Natural killer cell (primary cell): ENCODE measurements at regions not wholly inside any gene's neighbourhood (a gene's known extent, or its start where the extent isn't known, plus 50 kb on each side); places are given as distances from the start of the nearest gene placed in this dataset.

Experiments
- ATAC-seq, 3 donors: fragments of 150-1000 bp in 2 of 3; fragments of 200-7000 bp in 1 of 3; cut with Tn5 transposase; 1 replicate in 1 of 3; 2 replicates in 2 of 3; pipeline ENCODE4 v1.10.0; 2021; ENCODE audit warnings: mild to moderate bottlenecking in 2 of 3, moderate library complexity in 2 of 3
- DNase-seq, 2 donors: peaks; one replicate each; pipeline versions ENCODE4 v3.0.0 to v3.0.0-alpha.2; 2013 to 2021; ENCODE audit warnings: mixed read lengths in 1 of 2
- H3K27ac ChIP-seq: one replicate; pipeline ENCODE4 v1.5.1; 2013; ENCODE audit warnings: mild to moderate bottlenecking, low read length
- H3K27me3 ChIP-seq: one replicate; pipeline ENCODE4 v1.6.1; 2013; ENCODE audit warnings: low read length; ENCODE audit not compliant: control insufficient read depth, insufficient read depth
- H3K36me3 ChIP-seq: one replicate; pipeline ENCODE4 v1.6.1; 2013; ENCODE audit warnings: low read length; ENCODE audit not compliant: control insufficient read depth, insufficient read depth
- H3K4me1 ChIP-seq: one replicate; pipeline ENCODE4 v1.6.1; 2013; ENCODE audit warnings: low read length; ENCODE audit not compliant: control insufficient read depth, insufficient read depth
- H3K4me3 ChIP-seq: one replicate; pipeline ENCODE4 v1.5.1; 2013; ENCODE audit warnings: low read length
- H3K9me3 ChIP-seq: one replicate; pipeline ENCODE4 v1.6.1; 2013; ENCODE audit warnings: low read length; ENCODE audit not compliant: control insufficient read depth, insufficient read depth
- H3K27ac Mint-ChIP-seq, 2 donors: one replicate each; pipeline ENCODE4 v1.8.0; 2022; ENCODE audit warnings: mild to moderate bottlenecking in 2 of 2, mixed read lengths in 2 of 2, moderate library complexity in 1 of 2
- H3K27me3 Mint-ChIP-seq, 2 donors: one replicate each; pipeline ENCODE4 v1.8.0; 2022; ENCODE audit warnings: low read depth in 2 of 2, mixed read lengths in 2 of 2
- H3K36me3 Mint-ChIP-seq: one replicate; pipeline ENCODE4 v1.8.0; 2022; ENCODE audit warnings: mixed read lengths
- H3K4me1 Mint-ChIP-seq, 2 donors: one replicate each; pipeline ENCODE4 v1.8.0; 2022; ENCODE audit warnings: mixed read lengths in 2 of 2
- H3K4me3 Mint-ChIP-seq: one replicate; pipeline ENCODE4 v1.8.0; 2022; ENCODE audit warnings: mild to moderate bottlenecking, moderate library complexity, mixed read lengths
- H3K9me3 Mint-ChIP-seq, 2 donors: one replicate each; pipeline ENCODE4 v1.8.0; 2022; ENCODE audit warnings: mixed read lengths in 2 of 2
- CTCF ChIP-seq: fragments of 200-600 bp; IDR thresholded peaks from one replicate; pipeline ENCODE4 v1.8.0; 2022; ENCODE audit warnings: antibody characterized with exemption
- WGBS: methylation state at CpG from one replicate; pipeline ENCODE4 v1.1.7; 2013; ENCODE audit warnings: missing lambda C conversion rate; ENCODE audit not compliant: insufficient coverage; 5-methylcytosine and 5-hydroxymethylcytosine counted together
- intact Hi-C: fragments of 100-400 bp; cut with micrococcal nuclease; formaldehyde crosslinking; loops from one replicate; pipeline ENCODE4 v1.14.2; 2022

GRCh38 chr16:82224821-82225220 lies 54.8 kb upstream of the MPHOSPH6 start:
- Histone ChIP-seq H3K27me3 (no peaks in the 10 kb centered on the region), H3K36me3 (no peaks in the 10 kb centered on the region), H3K4me3 (no peak overlapping the region), H3K27ac (no peak overlapping the region), H3K9me3 (no peaks in the 10 kb centered on the region), H3K4me1 (no peaks in the 10 kb centered on the region)
- no peak overlapping the region for H3K4me3 Mint-ChIP-seq
- ATAC-seq (no peak), DNase-seq (no peak)
- no peaks in the 10 kb centered on the region for H3K4me1 Mint-ChIP-seq
- no peak for TF ChIP-seq CTCF
- 84% methylated on average over 2 of the region's 2 CpGs for WGBS
- peaks cover 19 to 42% of the 10 kb centered on the region in 2 donors for H3K27me3 Mint-ChIP-seq
- no peak overlapping the region for H3K27ac Mint-ChIP-seq
- H3K9me3 Mint-ChIP-seq = no peaks in the 10 kb centered on the region
- intact Hi-C loops = loop anchor here (10.0 kb wide), 1 partner anchor 200 kb away; no protein-coding TSS in a partner anchor
- H3K36me3 Mint-ChIP-seq = no peaks in the 10 kb centered on the region

DNA sequence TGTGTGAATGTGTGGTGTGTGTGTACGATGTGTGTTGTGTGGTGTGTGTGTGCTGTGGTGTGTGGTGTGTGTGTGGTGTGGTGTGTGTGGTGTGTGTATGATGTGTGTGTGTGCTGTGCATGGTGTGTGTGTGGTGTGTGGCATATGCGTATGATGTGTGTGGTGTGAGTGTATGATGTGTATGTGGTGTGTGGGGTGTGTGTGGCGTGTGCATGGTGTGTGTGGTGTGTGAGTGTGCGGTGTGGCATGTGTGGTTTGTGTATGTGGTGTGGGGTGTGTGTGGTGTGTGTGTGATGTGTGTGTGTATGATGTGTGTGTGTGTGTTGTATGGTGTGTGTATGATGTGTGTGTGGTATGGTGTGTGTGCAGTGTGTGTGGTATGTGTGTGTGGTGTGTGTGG lies 50.5 kb upstream of the MPHOSPH6 start:
- no peak for DNase-seq
- Histone ChIP-seq H3K4me1 (no peaks in the 10 kb centered on the region), H3K9me3 (no peaks in the 10 kb centered on the region), H3K27me3 (peaks cover 2% of the 10 kb centered on the region), H3K27ac (no peak overlapping the region), H3K36me3 (no peaks in the 10 kb centered on the region), H3K4me3 (no peak overlapping the region)
- Mint-ChIP-seq H3K4me1 (no peaks in the 10 kb centered on the region), H3K27me3 (peaks cover 11 to 14% of the 10 kb centered on the region in 2 donors), H3K27ac (no peak overlapping the region), H3K4me3 (no peak overlapping the region), H3K36me3 (no peaks in the 10 kb centered on the region), H3K9me3 (no peaks in the 10 kb centered on the region)
- peak in 1 of 3 donors; percentile 41 for ATAC-seq
- no peak for TF ChIP-seq CTCF
- intact Hi-C loops = loop anchor here (10.0 kb wide), 1 partner anchor 196 kb away; no protein-coding TSS in a partner anchor
- 90% methylated on average over 4 of the region's 4 CpGs for WGBS
